Fibroblast of skin of scalp (primary cell): ENCODE measurements at regions not wholly inside any gene's neighbourhood (a gene's known extent, or its start where the extent isn't known, plus 50 kb on each side); places are given as distances from the start of the nearest gene placed in this dataset.
"Not testable (repeated sequence)": the region's sequence is repeated elsewhere in the genome, so short reads cannot be mapped to it uniquely, and the experiment has no call there.

Experiments used
- DNase-seq: peaks from one replicate; pipeline ENCODE4 v3.0.0-alpha.2; 2013

GRCh38 chr6:92023410-92023966 is 1395.9 kb downstream of the EPHA7 start:
- DNase-seq: no peak

- DNase-seq: no peak
These were observed 1407.6 kb downstream of the EPHA7 start for GRCh38 chr6:92011681-92012245.

- DNase-seq: no peak
These were observed 1410.4 kb downstream of the EPHA7 start for GRCh38 chr6:92008757-92009502.

GRCh38 chr6:92000112-92000511 is 1413.2 kb upstream of the MAP3K7 start:
- DNase-seq: no peak

GRCh38 chr6:91994787-91995186 is 1407.9 kb upstream of the MAP3K7 start:
- DNase-seq: no peak

- no peak for DNase-seq
These were observed 1395.7 kb upstream of the MAP3K7 start for GRCh38 chr6:91982559-91982958.

- DNase-seq: peak; percentile 0
These were observed 1389.9 kb upstream of the MAP3K7 start for GRCh38 chr6:91976797-91977196.

- no peak for DNase-seq
These were observed 1383.8 kb upstream of the MAP3K7 start for GRCh38 chr6:91970700-91971099.

GRCh38 chr6:91965872-91966271 is 1379.0 kb upstream of the MAP3K7 start:
- no peak for DNase-seq

- no peak for DNase-seq
These were observed 1374.8 kb upstream of the MAP3K7 start for GRCh38 chr6:91961671-91962070.

- no peak for DNase-seq
These were observed 1374.4 kb upstream of the MAP3K7 start for GRCh38 chr6:91961236-91961635.

- DNase-seq: no peak
These were observed 1355.0 kb upstream of the MAP3K7 start for GRCh38 chr6:91941838-91942237.

GRCh38 chr6:91940801-91941200 is 1353.9 kb upstream of the MAP3K7 start:
- no peak for DNase-seq

- DNase-seq: no peak
These were observed 1340.0 kb upstream of the MAP3K7 start for GRCh38 chr6:91926827-91927226.

- no peak for DNase-seq
These were observed 1339.5 kb upstream of the MAP3K7 start for GRCh38 chr6:91926361-91926760.

GRCh38 chr6:91911945-91912344 is 1325.1 kb upstream of the MAP3K7 start:
- no peak for DNase-seq

- no peak for DNase-seq
These were observed 1317.8 kb upstream of the MAP3K7 start for GRCh38 chr6:91904586-91905164.

- no peak for DNase-seq
These were observed 1308.9 kb upstream of the MAP3K7 start for GRCh38 chr6:91895599-91896285.

GRCh38 chr6:91886183-91886795 is 1299.4 kb upstream of the MAP3K7 start:
- no peak for DNase-seq

- not testable (repeated sequence) for DNase-seq
These were observed 1294.9 kb upstream of the MAP3K7 start for GRCh38 chr6:91881791-91882190.

GRCh38 chr6:91879386-91879995 is 1292.6 kb upstream of the MAP3K7 start:
- DNase-seq: no peak

- no peak for DNase-seq
These were observed 1291.1 kb upstream of the MAP3K7 start for GRCh38 chr6:91877994-91878393.
